ENCODE measurements at regions not wholly inside any gene's neighbourhood (a gene's known extent, or its start where the extent isn't known, plus 50 kb on each side); places are given as distances from the start of the nearest gene placed in this dataset.

DNA sequence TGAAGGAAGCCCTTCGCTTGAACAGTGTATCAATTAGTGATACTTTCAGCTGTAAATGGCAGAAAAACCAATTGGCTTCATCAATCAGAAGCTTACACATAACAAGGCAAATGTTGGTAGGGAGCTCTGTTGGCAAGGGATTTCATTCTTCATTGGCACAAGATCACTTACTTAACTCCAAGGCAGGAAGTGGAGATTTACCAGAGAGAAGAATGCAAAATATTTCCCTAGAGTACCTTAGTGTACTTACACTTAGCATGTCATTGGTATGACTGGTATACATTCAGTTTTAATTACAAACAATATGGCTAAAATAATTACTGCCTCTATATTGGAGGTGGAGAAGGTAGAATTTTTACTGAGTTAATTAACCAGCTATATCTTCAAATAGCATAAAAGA is 545.0 kb downstream of the GABRG1 start:
- no peak overlapping the region for H3K4me3 ChIP-seq (ENCODE audit: low read length)
- TF ChIP-seq CTCF (conservative IDR thresholded peaks at IDR 0.05; ENCODE audit: low read depth, low read length): no peak
- peak; percentile 84 for DNase-seq (ENCODE audit: low read depth)

GRCh38 chr4:45576275-45576674 is 547.6 kb downstream of the GABRG1 start:
- H3K4me3 ChIP-seq (ENCODE audit: low read length): no peak overlapping the region
- no peak for TF ChIP-seq CTCF (conservative IDR thresholded peaks at IDR 0.05; ENCODE audit: low read depth, low read length)

GRCh38 chr4:45569619-45570018 is 554.2 kb downstream of the GABRG1 start:
- no peak for TF ChIP-seq CTCF (conservative IDR thresholded peaks at IDR 0.05; ENCODE audit: low read depth, low read length)
- no peak overlapping the region for H3K4me3 ChIP-seq (ENCODE audit: low read length)
- DNase-seq (ENCODE audit: low read depth): no peak

More at GRCh38 chr4:45576275-45576674, 547.6 kb downstream of the GABRG1 start:
- DNase-seq (ENCODE audit: low read depth): no peak

DNA sequence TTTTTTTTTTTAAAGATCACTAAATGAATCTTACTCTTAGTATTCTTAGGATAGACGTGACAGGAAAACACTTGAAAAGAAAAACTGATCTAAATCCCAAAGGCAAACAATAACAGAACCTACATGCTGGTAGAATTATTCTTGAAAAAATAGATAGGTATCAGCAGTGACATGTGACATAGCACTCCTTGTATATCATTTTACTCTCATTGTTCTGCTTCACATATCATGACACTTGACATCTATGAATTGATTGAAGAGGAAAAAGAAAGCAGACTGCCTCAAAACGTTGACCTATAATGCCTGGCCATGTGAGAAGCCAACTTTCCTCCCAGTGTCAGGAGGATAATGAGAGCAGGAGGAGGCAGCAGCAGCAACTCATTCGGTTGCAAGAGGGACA is 555.2 kb downstream of the GABRG1 start:
- DNase-seq (ENCODE audit: low read depth): no peak
- no peak for TF ChIP-seq CTCF (conservative IDR thresholded peaks at IDR 0.05; ENCODE audit: low read depth, low read length)
- no peak overlapping the region for H3K4me3 ChIP-seq (ENCODE audit: low read length)

DNA sequence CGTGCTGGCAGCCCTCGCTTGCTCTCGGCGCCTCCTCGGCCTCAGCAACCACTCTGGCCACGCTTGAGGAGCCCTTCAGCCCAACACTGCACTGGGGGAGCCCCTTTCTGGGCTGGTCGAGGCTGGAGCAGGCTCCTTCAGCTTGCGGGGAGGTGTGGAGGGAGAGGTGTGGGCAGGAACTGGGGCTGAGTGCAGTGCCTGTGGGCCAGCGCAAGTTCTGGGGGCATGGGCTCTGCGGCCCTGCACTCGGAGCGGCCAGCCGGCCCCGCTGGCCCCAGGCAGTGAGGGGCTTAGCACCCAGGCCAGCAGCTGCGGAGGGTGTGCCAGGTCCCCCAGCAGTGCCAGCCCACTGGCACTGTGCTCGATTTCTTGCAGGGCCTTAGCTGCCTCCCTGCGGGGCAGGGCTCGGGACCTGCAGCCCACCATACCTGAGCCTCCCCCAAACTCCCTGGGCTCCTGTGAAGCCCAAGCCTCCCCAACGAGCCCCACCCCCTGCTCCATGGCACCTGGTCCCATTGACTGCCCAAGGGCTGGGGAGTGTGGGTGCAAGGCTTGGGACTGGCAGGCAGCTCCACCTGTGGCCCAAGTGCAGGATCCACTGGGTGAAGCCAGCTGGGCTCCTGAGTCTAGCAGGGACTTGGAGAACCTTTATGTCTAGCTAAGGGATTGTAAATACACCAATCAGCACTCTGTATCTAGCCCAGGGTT is 556.8 kb downstream of the GABRG1 start:
- no peak overlapping the region for H3K4me3 ChIP-seq (ENCODE audit: low read length)
- no peak for TF ChIP-seq CTCF (conservative IDR thresholded peaks at IDR 0.05; ENCODE audit: low read depth, low read length)
- DNase-seq (ENCODE audit: low read depth): no peak

DNA sequence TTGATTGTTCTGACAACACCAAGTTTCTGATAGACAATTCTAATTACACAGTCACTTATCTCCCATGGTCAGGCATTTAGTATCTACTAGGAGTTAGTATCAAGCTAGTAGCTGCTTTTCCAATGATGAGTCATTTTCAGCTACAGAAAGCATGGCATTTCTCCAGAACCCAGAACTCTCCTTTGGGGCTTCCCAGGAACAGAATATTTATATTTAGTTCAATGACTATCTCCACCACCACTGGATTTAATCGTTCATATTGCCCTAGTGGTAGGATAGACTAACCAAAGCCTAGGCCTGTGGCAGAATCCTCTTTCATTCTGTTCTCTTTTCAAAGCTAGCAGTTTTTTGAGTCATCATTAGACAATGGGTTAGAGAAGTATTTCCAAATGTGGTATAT is 569.4 kb downstream of the GABRG1 start:
- DNase-seq (ENCODE audit: low read depth): no peak
- TF ChIP-seq CTCF (conservative IDR thresholded peaks at IDR 0.05; ENCODE audit: low read depth, low read length): no peak
- no peak overlapping the region for H3K4me3 ChIP-seq (ENCODE audit: low read length)

- DNase-seq (ENCODE audit: low read depth): no peak
- H3K4me3 ChIP-seq (ENCODE audit: low read length): no peak overlapping the region
- no peak for TF ChIP-seq CTCF (conservative IDR thresholded peaks at IDR 0.05; ENCODE audit: low read depth, low read length)
These were observed 573.0 kb downstream of the GABRG1 start for GRCh38 chr4:45550766-45551366.
